ENCODE measurements at regions not wholly inside any gene's neighbourhood (a gene's known extent, or its start where the extent isn't known, plus 50 kb on each side); places are given as distances from the start of the nearest gene placed in this dataset.

DNA sequence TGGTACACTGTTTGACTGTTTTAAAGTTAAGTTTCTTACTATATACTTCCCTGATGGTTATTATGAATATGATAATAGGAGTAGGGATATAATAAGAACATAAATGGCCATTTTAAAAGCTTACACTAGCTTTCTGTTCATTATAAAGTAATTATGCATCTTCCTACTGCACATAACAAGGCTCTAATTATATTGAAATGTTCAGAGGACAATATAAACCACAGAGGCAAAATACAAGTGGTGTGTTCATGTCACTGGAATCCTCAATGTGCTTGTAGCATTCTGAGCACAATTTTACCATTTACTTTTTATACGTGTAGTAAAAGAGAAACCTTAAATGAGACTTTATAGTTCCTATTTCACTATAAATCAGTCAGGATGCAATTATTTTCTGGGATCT is 268.3 kb downstream of the TMA16 start:
- Histone ChIP-seq H3K9me3 (no peaks in the 10 kb centered on the region), H3K27me3 (no peaks in the 10 kb centered on the region), H3K36me3 (replicated peaks in 1 of 2; ENCODE audit: insufficient read depth in 1 of 2, low read depth in 2 of 2) (no peaks in the 10 kb centered on the region), H3K4me1 (no peaks in the 10 kb centered on the region), H3K27ac (no peak overlapping the region), H3K4me3 (no peak overlapping the region)
- no peak for ATAC-seq
- no peak for DNase-seq
- intact Hi-C loops (cut with DNase I), result no loop called here
- no peak for TF ChIP-seq POLR2A (IDR thresholded peaks at IDR 0.05)
- 62 to 66% methylated on average over 1 of the region's 1 CpG for WGBS, 2 donors

GRCh38 chr4:163764569-163764968 is 270.1 kb downstream of the TMA16 start:
- WGBS, 2 donors, result 33 to 35% methylated on average over 2 of the region's 2 CpGs
- TF ChIP-seq, protein P1, sequence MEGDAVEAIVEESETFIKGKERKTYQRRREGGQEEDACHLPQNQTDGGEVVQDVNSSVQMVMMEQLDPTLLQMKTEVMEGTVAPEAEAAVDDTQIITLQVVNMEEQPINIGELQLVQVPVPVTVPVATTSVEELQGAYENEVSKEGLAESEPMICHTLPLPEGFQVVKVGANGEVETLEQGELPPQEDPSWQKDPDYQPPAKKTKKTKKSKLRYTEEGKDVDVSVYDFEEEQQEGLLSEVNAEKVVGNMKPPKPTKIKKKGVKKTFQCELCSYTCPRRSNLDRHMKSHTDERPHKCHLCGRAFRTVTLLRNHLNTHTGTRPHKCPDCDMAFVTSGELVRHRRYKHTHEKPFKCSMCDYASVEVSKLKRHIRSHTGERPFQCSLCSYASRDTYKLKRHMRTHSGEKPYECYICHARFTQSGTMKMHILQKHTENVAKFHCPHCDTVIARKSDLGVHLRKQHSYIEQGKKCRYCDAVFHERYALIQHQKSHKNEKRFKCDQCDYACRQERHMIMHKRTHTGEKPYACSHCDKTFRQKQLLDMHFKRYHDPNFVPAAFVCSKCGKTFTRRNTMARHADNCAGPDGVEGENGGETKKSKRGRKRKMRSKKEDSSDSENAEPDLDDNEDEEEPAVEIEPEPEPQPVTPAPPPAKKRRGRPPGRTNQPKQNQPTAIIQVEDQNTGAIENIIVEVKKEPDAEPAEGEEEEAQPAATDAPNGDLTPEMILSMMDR (IDR thresholded peaks at IDR 0.05), result no peak
- TF ChIP-seq POLR2A (IDR thresholded peaks at IDR 0.05), result no peak
- intact Hi-C loops (cut with DNase I), result no loop called here
- no peak for DNase-seq
- Histone ChIP-seq H3K36me3 (replicated peaks in 1 of 2; ENCODE audit: insufficient read depth in 1 of 2, low read depth in 2 of 2) (no peaks in the 10 kb centered on the region), H3K27ac (no peak overlapping the region), H3K27me3 (no peaks in the 10 kb centered on the region), H3K4me3 (no peak overlapping the region), H3K4me1 (no peaks in the 10 kb centered on the region), H3K9me3 (no peaks in the 10 kb centered on the region)
- no peak for ATAC-seq

DNA sequence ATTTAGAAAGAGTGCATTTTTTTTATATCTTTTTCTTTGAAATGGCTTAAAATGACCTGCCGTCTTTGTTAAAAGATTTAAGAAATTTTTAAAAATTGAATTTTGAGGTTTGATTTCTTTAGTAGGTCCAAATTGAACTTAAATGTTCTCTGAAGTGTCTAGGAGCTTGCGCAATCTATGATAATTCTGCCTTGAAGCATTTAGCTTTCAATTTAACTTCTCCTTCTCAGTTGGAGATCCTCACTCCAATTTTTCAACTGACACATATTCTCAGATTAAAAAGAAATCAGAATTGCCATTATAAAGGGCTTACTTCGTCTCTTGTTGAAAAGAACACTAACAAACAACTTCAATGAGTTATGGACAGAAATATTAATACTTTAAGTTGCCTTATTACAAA is 273.5 kb downstream of the TMA16 start:
- H3K4me1 ChIP-seq, result no peaks in the 10 kb centered on the region
- intact Hi-C loops (cut with DNase I), result no loop called here
- no peaks in the 10 kb centered on the region for H3K36me3 ChIP-seq (replicated peaks in 1 of 2; ENCODE audit: insufficient read depth in 1 of 2, low read depth in 2 of 2)
- WGBS, 2 donors, result 47 to 66% methylated on average over 3 of the region's 3 CpGs
- H3K27ac ChIP-seq, result no peak overlapping the region
- no peak for ATAC-seq
- H3K4me3 ChIP-seq, result no peak overlapping the region
- no peak for DNase-seq
- H3K27me3 ChIP-seq, result no peaks in the 10 kb centered on the region
- no peaks in the 10 kb centered on the region for H3K9me3 ChIP-seq
- TF ChIP-seq POLR2A (IDR thresholded peaks at IDR 0.05), result no peak
- TF ChIP-seq, protein P1 (IDR thresholded peaks at IDR 0.05), result no peak

DNA sequence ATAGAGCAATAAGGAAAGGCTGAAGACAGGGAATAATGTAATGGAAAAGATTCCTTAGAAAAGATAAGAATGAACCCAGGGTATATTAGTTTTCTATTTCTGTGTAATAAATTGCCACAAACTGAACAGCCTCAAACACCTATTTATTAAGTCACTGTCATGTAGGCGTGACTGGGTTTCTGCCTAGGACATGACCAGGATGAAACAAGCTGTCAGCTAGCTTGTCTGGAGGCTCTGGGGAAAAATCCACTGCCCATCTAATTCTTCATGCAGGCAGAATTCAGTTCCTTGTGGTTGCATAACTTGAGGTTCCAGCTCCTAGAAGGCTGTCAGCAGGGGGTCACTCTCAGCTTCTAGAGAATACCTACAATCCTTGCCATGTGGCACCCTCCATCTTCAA is 277.7 kb downstream of the TMA16 start:
- Histone ChIP-seq H3K27me3 (no peaks in the 10 kb centered on the region), H3K27ac (no peak overlapping the region), H3K4me1 (no peaks in the 10 kb centered on the region), H3K4me3 (no peak overlapping the region), H3K36me3 (replicated peaks in 1 of 2; ENCODE audit: insufficient read depth in 1 of 2, low read depth in 2 of 2) (no peaks in the 10 kb centered on the region), H3K9me3 (no peaks in the 10 kb centered on the region)
- intact Hi-C loops (cut with DNase I), result no loop called here
- ATAC-seq, result no peak
- 38 to 62% methylated on average over 1 of the region's 1 CpG for WGBS, 2 donors
- TF ChIP-seq POLR2A (IDR thresholded peaks at IDR 0.05), result no peak
- TF ChIP-seq, protein P1 (IDR thresholded peaks at IDR 0.05), result no peak
- no peak for DNase-seq

GRCh38 chr4:163773940-163774339 is 279.4 kb downstream of the TMA16 start:
- DNase-seq (no peak), ATAC-seq (no peak)
- intact Hi-C loops (cut with DNase I), result no loop called here
- Histone ChIP-seq H3K4me3 (no peak overlapping the region), H3K36me3 (replicated peaks in 1 of 2; ENCODE audit: insufficient read depth in 1 of 2, low read depth in 2 of 2) (no peaks in the 10 kb centered on the region), H3K27me3 (no peaks in the 10 kb centered on the region), H3K27ac (no peak overlapping the region), H3K4me1 (no peaks in the 10 kb centered on the region), H3K9me3 (no peaks in the 10 kb centered on the region)
- TF ChIP-seq POLR2A (IDR thresholded peaks at IDR 0.05), result no peak
- TF ChIP-seq, protein P1 (IDR thresholded peaks at IDR 0.05), result no peak

Data from body of pancreas (tissue), 4 donors.